ENCODE measurements at regions not wholly inside any gene's neighbourhood (a gene's known extent, or its start where the extent isn't known, plus 50 kb on each side); places are given as distances from the start of the nearest gene placed in this dataset.
"Not testable (repeated sequence)": the region's sequence is repeated elsewhere in the genome, so short reads cannot be mapped to it uniquely, and the experiment has no call there.

- no peak for DNase-seq
Measured at GRCh38 chr4:123166023-123166422, 230.6 kb upstream of the SPRY1 start.

GRCh38 chr4:123167931-123168330 lies 228.7 kb upstream of the SPRY1 start:
- no peak for DNase-seq

- DNase-seq: no peak
Measured at GRCh38 chr4:123168812-123169211, 227.8 kb upstream of the SPRY1 start.

GRCh38 chr4:123170843-123171242 lies 225.8 kb upstream of the SPRY1 start:
- no peak for DNase-seq

GRCh38 chr4:123176605-123177004 lies 220.0 kb upstream of the SPRY1 start:
- DNase-seq: no peak

GRCh38 chr4:123182289-123182688 lies 214.3 kb upstream of the SPRY1 start:
- DNase-seq: no peak

GRCh38 chr4:123183308-123183707 lies 213.3 kb upstream of the SPRY1 start:
- no peak for DNase-seq

GRCh38 chr4:123183754-123184153 lies 212.8 kb upstream of the SPRY1 start:
- not testable (repeated sequence) for DNase-seq

- no peak for DNase-seq
Measured at GRCh38 chr4:123186731-123187130, 209.9 kb upstream of the SPRY1 start.

GRCh38 chr4:123190176-123190575 lies 206.4 kb upstream of the SPRY1 start:
- DNase-seq: no peak

- no peak for DNase-seq
Measured at GRCh38 chr4:123191728-123192127, 204.9 kb upstream of the SPRY1 start.

- DNase-seq: no peak
Measured at GRCh38 chr4:123193802-123194367, 202.7 kb upstream of the SPRY1 start.

GRCh38 chr4:123198706-123199105 lies 197.9 kb upstream of the SPRY1 start:
- no peak for DNase-seq

- no peak for DNase-seq
Measured at GRCh38 chr4:123200051-123200940, 196.3 kb upstream of the SPRY1 start.

GRCh38 chr4:123204737-123205136 lies 191.9 kb upstream of the SPRY1 start:
- no peak for DNase-seq

- DNase-seq: no peak
Measured at GRCh38 chr4:123206016-123206415, 190.6 kb upstream of the SPRY1 start.

GRCh38 chr4:123209436-123209835 lies 187.2 kb upstream of the SPRY1 start:
- DNase-seq: no peak

GRCh38 chr4:123215536-123215935 lies 181.1 kb upstream of the SPRY1 start:
- DNase-seq: no peak

GRCh38 chr4:123216543-123216942 lies 180.1 kb upstream of the SPRY1 start:
- DNase-seq: no peak

- DNase-seq: no peak
Measured at GRCh38 chr4:123216946-123217345, 179.6 kb upstream of the SPRY1 start.

GRCh38 chr4:123217664-123218063 lies 178.9 kb upstream of the SPRY1 start:
- no peak for DNase-seq

- DNase-seq: no peak
Measured at GRCh38 chr4:123218981-123219380, 177.6 kb upstream of the SPRY1 start.

GRCh38 chr4:123229286-123229685 lies 167.3 kb upstream of the SPRY1 start:
- no peak for DNase-seq

- no peak for DNase-seq
Measured at GRCh38 chr4:123230061-123230460, 166.5 kb upstream of the SPRY1 start.

- DNase-seq: no peak
Measured at GRCh38 chr4:123232439-123232838, 164.2 kb upstream of the SPRY1 start.

All from NCI-H446 (cell line).